ENCODE measurements at regions not wholly inside any gene's neighbourhood (a gene's known extent, or its start where the extent isn't known, plus 50 kb on each side); places are given as distances from the start of the nearest gene placed in this dataset.

GRCh38 chr19:32252333-32252669 lies 93.1 kb upstream of the ZNF507 start:
- Histone ChIP-seq H3K36me3 (no peaks in the 10 kb centered on the region), H3K4me1 (no peaks in the 10 kb centered on the region), H3K27me3 (peaks cover 45% of the 10 kb centered on the region), H3K9me3 (peaks cover 0 to 3% (median 0%) of the 10 kb centered on the region in 3 donors), H3K27ac (no peak overlapping the region), H3K4me3 (no peak overlapping the region)
- WGBS, 2 donors (ENCODE audit: low coverage in 1 of 2) = 50% methylated on average over 1 of the region's 11 CpGs; no CpG with 5 or more reads in 1 of the 2 donors
- TF ChIP-seq EP300 (IDR thresholded peaks at IDR 0.05) = no peak
- TF ChIP-seq CTCF (IDR thresholded peaks at IDR 0.05) = no peak
- TF ChIP-seq POLR2A (IDR thresholded peaks at IDR 0.05) = no peak
- no peak for TF ChIP-seq POLR2AphosphoS5 (IDR thresholded peaks at IDR 0.05)
- ATAC-seq = no peak

- TF ChIP-seq POLR2A (IDR thresholded peaks at IDR 0.05) (no peak), CTCF (IDR thresholded peaks at IDR 0.05) (no peak), POLR2AphosphoS5 (IDR thresholded peaks at IDR 0.05) (no peak), EP300 (IDR thresholded peaks at IDR 0.05) (no peak)
- H3K4me3 ChIP-seq = no peak overlapping the region
- peaks cover 52% of the 10 kb centered on the region for H3K27me3 ChIP-seq
- no peaks in the 10 kb centered on the region for H3K9me3 ChIP-seq
- H3K36me3 ChIP-seq = no peaks in the 10 kb centered on the region
- 70 to 80% methylated on average over 4 to 16 of the region's 30 CpGs for WGBS, 2 donors (ENCODE audit: low coverage in 1 of 2)
- no peak for ATAC-seq
- H3K27ac ChIP-seq = no peak overlapping the region
- H3K4me1 ChIP-seq = no peaks in the 10 kb centered on the region
These were observed 91.5 kb upstream of the ZNF507 start for GRCh38 chr19:32253683-32254508.

DNA sequence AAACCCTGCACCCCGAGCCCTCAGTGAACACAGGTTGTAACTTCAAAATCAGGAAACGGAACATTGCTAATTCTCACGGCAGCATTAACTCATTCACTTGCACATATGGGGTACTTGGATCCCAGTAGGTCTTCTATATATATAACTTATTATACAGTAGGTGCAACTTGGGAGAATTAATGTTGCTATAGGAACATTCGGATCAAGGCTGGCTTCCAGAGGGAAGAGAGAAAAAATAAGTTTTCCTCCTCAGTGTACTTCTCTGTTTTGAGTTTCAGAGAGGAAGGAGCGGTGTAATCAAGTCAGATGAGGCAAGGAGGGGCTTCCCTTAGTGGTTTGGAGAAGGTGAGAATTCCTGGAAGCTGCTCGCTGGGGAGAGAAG lies 90.9 kb upstream of the ZNF507 start:
- no peak for ATAC-seq
- Histone ChIP-seq H3K4me1 (no peaks in the 10 kb centered on the region), H3K36me3 (no peaks in the 10 kb centered on the region), H3K4me3 (no peak overlapping the region), H3K27ac (no peak overlapping the region), H3K9me3 (no peaks in the 10 kb centered on the region), H3K27me3 (peaks cover 55% of the 10 kb centered on the region)
- WGBS, 2 donors (ENCODE audit: low coverage in 1 of 2) = 65 to 80% methylated on average over 4 to 6 of the region's 6 CpGs
- TF ChIP-seq POLR2A (IDR thresholded peaks at IDR 0.05) = no peak
- TF ChIP-seq EP300 (IDR thresholded peaks at IDR 0.05) = no peak
- TF ChIP-seq CTCF (IDR thresholded peaks at IDR 0.05) = no peak
- no peak for TF ChIP-seq POLR2AphosphoS5 (IDR thresholded peaks at IDR 0.05)

- Histone ChIP-seq H3K27me3 (peaks cover 54% of the 10 kb centered on the region), H3K4me3 (no peak overlapping the region), H3K4me1 (no peaks in the 10 kb centered on the region), H3K36me3 (no peaks in the 10 kb centered on the region), H3K27ac (no peak overlapping the region), H3K9me3 (peaks cover 0 to 6% (median 0%) of the 10 kb centered on the region in 3 donors)
- WGBS, 2 donors (ENCODE audit: low coverage in 1 of 2) = 76 to 80% methylated on average over 2 to 5 of the region's 8 CpGs
- ATAC-seq = no peak
- TF ChIP-seq POLR2A (IDR thresholded peaks at IDR 0.05) = no peak
- no peak for TF ChIP-seq POLR2AphosphoS5 (IDR thresholded peaks at IDR 0.05)
- no peak for TF ChIP-seq EP300 (IDR thresholded peaks at IDR 0.05)
- TF ChIP-seq CTCF (IDR thresholded peaks at IDR 0.05) = no peak
These were observed 89.7 kb upstream of the ZNF507 start for GRCh38 chr19:32255536-32256295.

Data from gastroesophageal sphincter (tissue), 4 donors.